A673 (cell line): ENCODE measurements at regions not wholly inside any gene's neighbourhood (a gene's known extent, or its start where the extent isn't known, plus 50 kb on each side); places are given as distances from the start of the nearest gene placed in this dataset.

Source experiments
- BruUV-seq: library from RNA; stranded (reverse); fragments of 400-500 nt; replicated peaks from 2 replicates; lab custom pipeline; 2021; lab: Mats Ljungman, UMichigan
- CTCF ChIA-PET: fragments of 300-600 bp; sonication (Branson Sonifier 250); formaldehyde crosslinking; loops from one replicate; lab custom pipeline; 2022; ENCODE audit warnings: antibody characterized with exemption; lab: Charles Lee
- POLR2A ChIA-PET: fragments of 300-600 bp; sonication (Branson Sonifier 250); formaldehyde crosslinking; loops from one replicate; lab custom pipeline; 2022; ENCODE audit warnings: antibody characterized with exemption; ENCODE audit not compliant: low non-redundant PET; lab: Charles Lee
- DNase-seq: peaks from one replicate; pipeline ENCODE4 v3.0.0-alpha.2; 2015; ENCODE audit warnings: low spot score
- H3K27ac ChIP-seq: fragments of 200-600 bp; sonication (generic); 2 replicates; pipeline ENCODE4 v1.5.1; 2016; ENCODE audit warnings: mixed run types, low read depth, mild to moderate bottlenecking, mixed read lengths, antibody characterized with exemption, low read length; ENCODE audit not compliant: poor library complexity, severe bottlenecking
- H3K27me3 ChIP-seq: fragments of 200-600 bp; sonication (generic); replicated peaks from 2 replicates; pipeline ENCODE4 v1.6.1; 2017; ENCODE audit warnings: mixed run types, low read depth, mild to moderate bottlenecking, mixed read lengths, antibody characterized with exemption, low read length; ENCODE audit not compliant: insufficient read depth, poor library complexity
- H3K36me3 ChIP-seq: fragments of 200-600 bp; sonication (generic); 2 replicates; pipeline ENCODE4 v1.6.1; 2016; ENCODE audit warnings: mixed run types, mild to moderate bottlenecking, mixed read lengths, antibody characterized with exemption, low read length; ENCODE audit not compliant: insufficient read depth, poor library complexity, severe bottlenecking
- H3K4me1 ChIP-seq: fragments of 200-600 bp; sonication (generic); 2 replicates; pipeline ENCODE4 v1.6.1; 2017; ENCODE audit warnings: mixed run types, mild to moderate bottlenecking, mixed read lengths, antibody characterized with exemption, low read length; ENCODE audit not compliant: insufficient read depth, poor library complexity, severe bottlenecking
- H3K4me3 ChIP-seq: fragments of 200-600 bp; sonication (generic); 2 replicates; pipeline ENCODE4 v1.5.1; 2016; ENCODE audit warnings: low read depth, mixed run types, mild to moderate bottlenecking, mixed read lengths, low read length; ENCODE audit not compliant: poor library complexity, severe bottlenecking
- H3K9me3 ChIP-seq: fragments of 200-600 bp; sonication (generic); 2 replicates; pipeline ENCODE4 v1.6.1; 2016; ENCODE audit warnings: mixed run types, low read depth, mild to moderate bottlenecking, mixed read lengths, antibody characterized with exemption, low read length; ENCODE audit not compliant: poor library complexity, severe bottlenecking
- EZH2 ChIP-seq: fragments of 200-600 bp; sonication (generic); IDR thresholded peaks from 2 replicates; pipeline ENCODE4 v1.6.1; 2017; ENCODE audit warnings: borderline replicate concordance, low read depth, mild to moderate bottlenecking, mixed read lengths, antibody characterized with exemption, low read length; ENCODE audit not compliant: poor library complexity, severe bottlenecking
- intact Hi-C: fragments of 100-400 bp; cut with micrococcal nuclease; formaldehyde crosslinking; loops from one replicate; pipeline ENCODE4 v1.10.0; 2022; ENCODE audit not compliant: unreplicated experiment
- TF ChIP-seq, protein P1 (sequence below): fragments of 300-800, 200-600 bp; sonication (generic); conservative IDR thresholded peaks from 2 replicates; pipeline ENCODE4 v1.5.1; 2017; ENCODE audit warnings: low read depth, mild to moderate bottlenecking, antibody characterized with exemption, low read length, moderate library complexity, mixed read lengths

DNA sequence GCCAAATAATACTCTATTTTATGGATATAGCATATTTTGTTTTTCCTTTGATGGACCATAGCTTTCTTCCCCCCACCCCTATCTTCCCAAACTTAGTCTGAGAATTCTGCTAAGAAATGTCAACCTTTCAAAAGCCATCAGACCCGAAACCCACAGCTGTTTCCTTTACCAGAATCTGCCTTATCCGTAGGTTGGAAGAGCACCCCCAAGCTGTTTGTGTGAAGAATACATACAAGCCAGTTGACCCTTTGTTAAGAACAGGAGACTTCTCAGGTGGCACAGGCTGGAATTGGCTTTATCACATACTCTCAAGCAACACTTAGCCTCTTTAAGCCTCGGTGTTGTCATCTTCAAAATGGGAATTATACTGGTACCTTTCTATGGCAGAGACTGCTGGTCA, 135.1 kb downstream of the ACTR3 start:
- TF ChIP-seq EZH2 = no peak
- TF ChIP-seq, protein P1, sequence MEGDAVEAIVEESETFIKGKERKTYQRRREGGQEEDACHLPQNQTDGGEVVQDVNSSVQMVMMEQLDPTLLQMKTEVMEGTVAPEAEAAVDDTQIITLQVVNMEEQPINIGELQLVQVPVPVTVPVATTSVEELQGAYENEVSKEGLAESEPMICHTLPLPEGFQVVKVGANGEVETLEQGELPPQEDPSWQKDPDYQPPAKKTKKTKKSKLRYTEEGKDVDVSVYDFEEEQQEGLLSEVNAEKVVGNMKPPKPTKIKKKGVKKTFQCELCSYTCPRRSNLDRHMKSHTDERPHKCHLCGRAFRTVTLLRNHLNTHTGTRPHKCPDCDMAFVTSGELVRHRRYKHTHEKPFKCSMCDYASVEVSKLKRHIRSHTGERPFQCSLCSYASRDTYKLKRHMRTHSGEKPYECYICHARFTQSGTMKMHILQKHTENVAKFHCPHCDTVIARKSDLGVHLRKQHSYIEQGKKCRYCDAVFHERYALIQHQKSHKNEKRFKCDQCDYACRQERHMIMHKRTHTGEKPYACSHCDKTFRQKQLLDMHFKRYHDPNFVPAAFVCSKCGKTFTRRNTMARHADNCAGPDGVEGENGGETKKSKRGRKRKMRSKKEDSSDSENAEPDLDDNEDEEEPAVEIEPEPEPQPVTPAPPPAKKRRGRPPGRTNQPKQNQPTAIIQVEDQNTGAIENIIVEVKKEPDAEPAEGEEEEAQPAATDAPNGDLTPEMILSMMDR = no peak
- no peak overlapping the region for H3K27ac ChIP-seq
- no TSS peak for BruUV-seq
- H3K4me3 ChIP-seq = no peak overlapping the region
- H3K27me3 ChIP-seq = peaks cover 16% of the 10 kb centered on the region
- DNase-seq = no peak
- no peaks in the 10 kb centered on the region for H3K9me3 ChIP-seq
- H3K36me3 ChIP-seq = no peaks in the 10 kb centered on the region
- ChIA-PET CTCF (no interaction called here), POLR2A (no interaction called here)
- intact Hi-C loops = no loop called here
- H3K4me1 ChIP-seq = no peaks in the 10 kb centered on the region

DNA sequence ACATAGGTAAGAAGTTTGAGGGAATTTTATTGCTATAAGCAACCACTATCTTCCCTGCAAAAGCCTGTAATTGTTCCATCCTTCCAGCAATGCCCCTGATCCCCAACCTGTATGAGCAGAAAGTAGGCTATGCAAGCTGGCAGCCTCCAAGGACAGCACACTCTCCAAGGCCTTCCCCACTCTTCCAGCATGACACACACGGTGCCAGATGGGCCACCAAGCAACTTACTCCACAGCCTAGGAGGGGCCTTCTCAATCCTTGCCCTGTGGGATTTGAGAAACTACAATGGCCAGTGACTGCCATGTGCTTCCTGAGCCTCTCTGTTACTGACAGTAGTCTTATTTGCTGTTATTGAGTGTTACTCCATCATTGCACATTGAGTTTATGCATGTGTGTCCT, 137.5 kb downstream of the ACTR3 start:
- no peak for TF ChIP-seq EZH2
- Histone ChIP-seq H3K9me3 (no peaks in the 10 kb centered on the region), H3K36me3 (no peaks in the 10 kb centered on the region), H3K4me1 (no peaks in the 10 kb centered on the region), H3K27ac (no peak overlapping the region), H3K4me3 (no peak overlapping the region), H3K27me3 (peaks cover 10% of the 10 kb centered on the region)
- ChIA-PET POLR2A (interaction anchor here (0.7 kb wide), 1 partner anchor 1973 kb away, joined by 6 read pairs; no protein-coding TSS in a partner anchor), CTCF (no interaction called here)
- BruUV-seq = no TSS peak
- no peak for DNase-seq
- intact Hi-C loops = no loop called here

DNA sequence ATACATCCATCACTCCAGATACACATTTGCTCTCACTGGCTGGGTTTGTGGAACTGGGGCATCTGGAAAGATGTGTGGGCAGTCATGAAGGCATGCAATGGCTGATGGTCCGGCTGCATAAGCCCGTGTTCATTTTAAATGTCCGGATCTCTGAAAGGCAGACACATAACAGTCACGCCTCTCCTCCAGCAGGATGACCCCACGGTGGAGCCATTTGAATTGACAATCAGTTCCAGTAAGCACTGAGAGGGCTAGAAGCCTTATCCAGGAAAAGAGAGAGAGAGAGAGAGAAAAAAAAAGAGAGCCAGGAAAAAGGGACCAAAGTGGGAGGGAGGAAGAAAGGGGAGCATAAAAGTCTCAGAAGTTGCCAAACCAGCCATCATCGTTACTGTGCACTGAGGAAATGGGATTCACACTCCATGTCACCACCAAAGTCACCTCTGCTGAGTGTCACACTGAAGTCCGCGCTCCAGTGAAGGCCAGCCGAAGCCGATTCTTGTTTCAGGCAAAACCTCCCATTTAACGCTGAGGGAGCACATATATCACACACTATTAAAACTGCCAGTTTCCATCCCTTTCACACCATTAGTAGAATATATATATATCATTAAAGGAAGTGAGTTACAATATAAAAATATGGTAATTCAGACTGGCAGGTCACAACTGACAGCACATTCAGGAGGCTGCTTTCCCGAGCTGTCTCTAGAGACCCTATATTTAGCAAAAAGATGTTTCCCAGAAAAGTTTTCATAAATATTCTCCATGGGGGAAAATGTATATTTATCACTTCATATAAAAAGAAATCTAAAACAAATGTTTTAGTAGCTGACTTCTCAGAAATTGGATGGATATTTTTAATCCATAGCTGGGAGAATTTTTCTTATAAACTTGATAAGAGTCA, 142.0 kb downstream of the ACTR3 start:
- H3K9me3 ChIP-seq = no peaks in the 10 kb centered on the region
- intact Hi-C loops = no loop called here
- H3K27ac ChIP-seq = no peak overlapping the region
- no peak overlapping the region for H3K4me3 ChIP-seq
- no TSS peak for BruUV-seq
- no peaks in the 10 kb centered on the region for H3K27me3 ChIP-seq
- no peaks in the 10 kb centered on the region for H3K4me1 ChIP-seq
- DNase-seq = no peak
- ChIA-PET CTCF (no interaction called here), POLR2A (no interaction called here)
- TF ChIP-seq EZH2 = no peak
- TF ChIP-seq, protein P1 = no peak
- no peaks in the 10 kb centered on the region for H3K36me3 ChIP-seq
